GM18868 (cell line): ENCODE measurements at regions not wholly inside any gene's neighbourhood (a gene's known extent, or its start where the extent isn't known, plus 50 kb on each side); places are given as distances from the start of the nearest gene placed in this dataset.

Experiments used
- ATAC-seq: cut with Tn5 transposase; IDR thresholded peaks from one replicate; pipeline ENCODE4 v1.9.1; 2021; ENCODE audit warnings: mild to moderate bottlenecking, moderate library complexity; ENCODE audit not compliant: unreplicated experiment

DNA sequence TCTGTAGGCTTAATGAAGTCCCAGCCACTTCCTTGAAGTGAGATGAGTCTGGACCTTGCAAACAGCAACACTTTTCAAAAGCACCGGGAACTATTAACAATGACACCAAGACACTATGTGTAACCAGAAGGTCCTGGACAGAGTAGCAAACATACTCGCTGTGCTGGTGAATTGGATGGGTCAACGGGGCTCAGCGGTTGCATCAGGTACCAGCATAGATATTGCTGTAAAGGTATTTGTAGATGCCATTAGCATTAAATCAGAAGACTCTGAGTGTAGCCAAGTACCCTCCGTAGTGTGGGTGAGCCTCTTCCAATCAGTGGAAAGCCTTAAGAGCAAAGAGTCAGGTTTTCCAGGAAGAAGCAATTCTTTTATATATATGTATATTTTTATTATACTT is 140.5 kb downstream of the IRX2 start:
- ATAC-seq = no peak

DNA sequence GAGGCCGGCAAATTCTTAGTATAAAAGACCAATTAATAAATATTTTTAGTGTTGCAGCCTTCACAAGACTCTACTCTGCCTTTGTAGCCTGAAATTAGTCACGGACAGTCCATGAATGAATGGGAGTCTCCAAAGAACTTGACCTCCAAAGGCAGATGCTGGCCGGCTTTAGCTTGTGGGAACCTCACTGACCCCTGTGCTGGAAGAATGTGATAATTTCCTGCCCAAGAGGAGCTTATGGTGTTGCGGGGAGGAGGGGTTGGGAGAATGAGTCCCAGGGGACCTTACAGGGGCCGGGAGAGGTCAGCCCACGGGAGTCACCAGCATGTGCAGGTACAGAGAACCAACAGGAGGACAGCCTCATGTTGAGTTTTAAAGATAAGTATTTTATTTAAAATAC is 143.1 kb downstream of the IRX2 start:
- no peak for ATAC-seq

DNA sequence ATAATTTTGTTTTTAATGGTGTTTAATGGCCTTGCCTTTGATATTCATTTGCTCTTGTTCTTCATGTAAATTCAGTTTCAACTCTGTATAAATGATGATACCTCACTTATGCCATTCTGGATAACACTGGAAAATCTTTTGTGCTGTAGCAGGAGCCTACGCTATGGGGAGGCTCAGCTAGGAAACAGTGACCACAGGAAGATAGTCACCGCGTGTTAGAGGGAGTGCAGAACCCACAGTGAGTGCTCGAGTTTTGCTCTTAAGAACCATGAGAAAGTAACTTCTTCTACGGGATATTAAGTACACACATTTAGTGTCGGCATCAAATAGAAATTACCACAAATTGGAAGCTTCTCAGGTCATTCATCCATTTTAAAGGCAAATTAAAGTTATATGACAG is 143.9 kb downstream of the IRX2 start:
- no peak for ATAC-seq

DNA sequence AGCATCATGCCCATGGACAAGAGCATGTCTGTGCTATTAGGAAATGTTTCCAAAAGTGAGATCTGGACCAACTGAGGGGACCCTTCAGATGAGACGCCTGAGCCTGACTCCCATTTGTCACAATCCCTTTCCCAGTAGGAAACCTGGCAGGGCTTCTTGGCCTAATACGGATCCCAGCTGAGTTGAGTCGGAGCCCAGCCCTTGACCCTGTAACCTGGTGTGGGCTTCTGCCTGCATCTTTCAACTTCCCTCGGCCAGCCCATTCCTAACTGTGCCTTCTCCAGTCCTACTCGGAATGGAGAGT is 148.3 kb downstream of the IRX2 start:
- no peak for ATAC-seq

DNA sequence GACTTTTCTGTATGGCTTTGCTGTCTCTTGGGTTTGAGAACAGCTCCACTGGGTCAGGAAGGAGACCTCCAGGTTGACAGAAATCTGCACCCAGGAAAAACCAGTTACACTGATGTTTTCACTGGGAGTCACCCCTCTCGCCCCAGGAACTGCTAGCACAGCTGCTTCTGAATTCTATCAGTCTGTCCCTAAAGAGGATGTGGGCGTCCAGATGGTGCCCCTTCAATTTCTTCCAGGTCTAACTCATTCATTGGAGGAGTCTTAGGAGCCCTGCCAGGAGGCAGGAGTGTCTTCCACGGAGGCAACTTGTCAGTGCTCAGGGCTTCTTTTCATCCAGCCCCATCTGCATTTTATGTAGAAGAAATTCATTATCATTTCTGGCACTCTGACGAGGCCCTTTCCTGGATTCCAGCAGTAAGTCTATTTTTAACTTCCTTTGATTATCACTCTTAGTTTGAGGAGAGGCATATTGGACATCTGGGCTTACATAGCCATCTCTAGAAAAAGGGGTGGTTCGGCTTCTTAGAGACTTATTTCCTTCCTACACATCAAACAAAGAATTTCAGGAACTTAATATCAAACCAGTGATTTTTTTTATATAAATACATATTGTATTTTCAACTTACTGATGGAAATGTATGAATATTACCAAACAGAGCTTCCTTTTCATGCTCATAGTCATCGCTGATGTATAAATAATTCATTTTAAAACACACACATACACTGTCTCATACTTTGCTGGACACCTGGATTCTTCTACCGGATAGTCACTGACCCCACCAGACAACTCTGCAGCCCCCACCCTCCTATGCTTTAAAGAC is 148.8 kb downstream of the IRX2 start:
- ATAC-seq = no peak

DNA sequence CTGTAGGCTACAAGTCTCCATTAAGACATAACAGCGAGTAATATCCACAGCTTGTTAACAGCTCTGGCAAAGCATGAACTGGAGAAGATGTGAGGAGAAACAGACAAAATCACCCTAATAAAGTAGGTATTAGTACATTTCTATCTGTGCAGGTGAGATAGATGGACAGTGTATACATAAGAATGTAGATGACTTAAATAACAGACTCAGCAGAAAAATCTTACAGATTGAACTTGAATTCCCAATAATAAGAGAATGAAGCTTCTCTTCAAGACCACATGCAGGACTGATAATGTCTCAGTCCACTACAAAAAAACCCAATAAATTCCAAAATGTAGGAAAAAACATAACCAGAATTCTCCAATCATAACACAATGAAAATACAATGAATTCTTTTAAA is 153.0 kb downstream of the IRX2 start:
- no peak for ATAC-seq

DNA sequence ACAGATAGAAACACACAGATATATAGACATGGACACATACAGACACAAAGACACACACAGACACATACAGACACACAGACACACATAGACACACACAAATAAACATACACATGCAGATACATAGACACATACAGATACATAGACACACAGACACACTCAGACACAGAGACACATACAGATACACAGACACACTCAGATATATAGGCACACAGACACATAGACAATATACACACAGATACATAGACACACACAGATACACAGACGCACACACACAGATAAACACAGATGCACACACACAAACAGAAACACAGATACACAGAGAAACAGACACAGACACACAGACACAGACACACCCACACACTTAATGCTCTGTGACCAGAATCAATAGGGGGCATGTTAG is 156.8 kb downstream of the IRX2 start:
- ATAC-seq = no peak

DNA sequence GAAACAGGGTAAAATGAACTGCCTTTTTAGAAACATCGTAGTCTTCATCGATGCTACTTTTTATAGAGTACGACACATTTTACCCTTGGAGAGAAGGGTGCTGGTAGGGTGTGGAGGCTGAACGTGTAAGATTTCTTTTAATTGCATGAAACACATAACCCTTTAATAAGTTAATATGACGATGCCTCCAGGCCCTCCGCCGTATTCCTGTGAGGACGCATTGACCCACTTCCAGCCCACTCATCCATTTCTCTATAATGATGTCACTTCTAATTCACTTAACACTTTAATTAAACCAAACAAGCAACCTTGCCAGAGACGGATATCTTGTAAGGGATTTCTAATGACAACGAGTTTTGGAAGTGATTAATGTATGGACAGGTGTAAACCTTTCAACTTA is 158.7 kb downstream of the IRX2 start:
- no peak for ATAC-seq

DNA sequence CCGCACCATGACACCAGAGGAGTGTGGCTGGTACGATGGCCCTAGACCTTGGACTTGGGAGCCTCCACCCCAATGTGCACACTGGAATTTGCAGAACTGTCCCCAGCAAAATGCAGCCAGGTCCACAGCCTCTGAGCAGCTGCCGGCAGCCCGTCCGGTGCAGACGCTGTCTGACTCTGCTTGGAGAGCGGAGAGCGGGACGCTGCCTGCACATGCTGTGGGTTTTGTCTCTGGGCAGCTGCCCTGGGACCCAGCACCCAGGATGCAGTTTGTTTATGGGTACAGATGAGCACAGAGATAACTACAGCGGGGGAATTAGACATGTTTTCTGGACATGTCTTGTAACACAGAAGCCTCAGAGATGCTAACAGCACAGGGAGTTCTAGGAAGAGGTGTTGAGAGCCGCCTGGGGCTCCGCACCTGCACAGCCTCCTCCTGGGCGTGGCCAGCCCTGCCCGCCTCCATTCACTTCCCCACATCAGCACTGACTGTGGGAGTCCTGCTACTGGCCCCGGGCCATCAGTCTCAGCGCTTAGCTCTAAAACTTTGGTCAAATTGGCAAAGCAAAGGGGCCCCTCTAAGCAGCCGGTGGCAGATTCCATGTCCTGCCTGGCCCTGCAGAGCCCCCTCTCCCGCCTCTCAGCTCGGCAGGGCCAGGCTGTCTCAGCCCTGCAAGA is 159.6 kb downstream of the IRX2 start:
- ATAC-seq = no peak

DNA sequence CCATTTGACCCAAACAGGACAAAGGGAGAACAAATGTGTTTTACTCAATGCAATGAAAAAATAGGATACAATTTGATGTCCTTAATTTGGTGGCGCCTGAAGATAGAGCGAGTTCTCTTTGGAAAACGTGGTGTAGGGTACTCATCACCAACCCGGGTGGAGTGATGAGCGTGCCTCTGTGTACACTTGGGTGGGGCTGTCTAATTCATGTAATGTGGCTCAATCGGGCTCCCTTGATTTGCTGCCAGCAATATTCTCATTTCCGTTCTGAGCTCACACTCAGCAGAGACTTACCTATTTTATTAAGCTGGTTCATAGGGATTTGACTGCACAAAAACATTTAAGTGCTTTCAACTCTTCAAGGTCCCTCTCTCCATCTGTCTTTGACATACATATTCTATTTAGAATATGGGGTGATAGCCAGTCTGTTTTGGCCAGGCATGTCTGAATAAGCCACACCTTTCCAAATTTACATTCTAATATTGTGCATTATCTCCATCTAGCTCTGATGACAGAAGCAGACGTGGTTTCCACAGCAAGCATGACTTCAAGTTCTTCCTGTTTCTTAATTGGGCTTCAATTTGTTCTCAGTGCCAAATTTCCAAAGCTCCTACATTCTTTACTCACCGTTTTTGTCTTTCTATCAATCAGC is 162.5 kb downstream of the IRX2 start:
- no peak for ATAC-seq

DNA sequence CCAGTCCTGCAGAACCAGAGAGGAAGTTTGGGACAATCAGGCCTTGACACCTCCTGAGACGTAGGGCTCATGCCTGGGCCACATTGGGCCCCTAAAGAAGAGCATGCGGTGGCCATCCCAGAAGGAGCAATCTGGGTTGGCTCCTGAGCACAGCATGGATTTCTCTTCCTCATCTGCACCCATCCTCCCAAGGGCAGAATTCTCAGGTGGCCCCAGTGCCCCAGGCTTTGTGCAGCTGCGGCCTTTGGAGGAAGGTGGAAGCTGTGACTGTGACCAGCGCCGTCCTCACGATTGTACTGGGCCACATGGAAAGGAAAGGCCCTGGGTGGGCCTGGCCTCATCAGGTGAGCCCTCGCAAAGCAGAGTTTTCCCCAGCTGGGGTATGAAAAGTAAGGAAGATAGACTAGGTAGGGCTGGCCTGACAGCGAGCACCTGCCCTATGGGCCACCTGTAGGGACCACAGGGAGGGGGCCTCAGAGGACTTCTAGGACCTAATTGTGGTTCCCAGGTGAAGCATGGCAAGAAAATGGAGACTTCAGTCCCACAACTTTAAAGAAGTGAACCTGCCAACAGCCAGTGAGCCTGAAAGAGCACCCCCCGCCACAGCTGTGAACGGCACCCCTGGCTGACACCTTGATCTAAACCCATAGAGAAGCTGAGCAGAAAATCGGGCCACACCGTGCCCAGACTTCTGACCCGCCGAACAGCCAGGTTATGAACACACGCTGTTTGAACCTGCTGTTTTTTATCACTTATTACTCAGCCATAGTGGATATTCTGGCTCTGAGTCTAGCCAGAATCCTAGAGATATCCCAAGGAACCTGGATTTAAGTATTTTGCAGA is 164.1 kb downstream of the IRX2 start:
- no peak for ATAC-seq

DNA sequence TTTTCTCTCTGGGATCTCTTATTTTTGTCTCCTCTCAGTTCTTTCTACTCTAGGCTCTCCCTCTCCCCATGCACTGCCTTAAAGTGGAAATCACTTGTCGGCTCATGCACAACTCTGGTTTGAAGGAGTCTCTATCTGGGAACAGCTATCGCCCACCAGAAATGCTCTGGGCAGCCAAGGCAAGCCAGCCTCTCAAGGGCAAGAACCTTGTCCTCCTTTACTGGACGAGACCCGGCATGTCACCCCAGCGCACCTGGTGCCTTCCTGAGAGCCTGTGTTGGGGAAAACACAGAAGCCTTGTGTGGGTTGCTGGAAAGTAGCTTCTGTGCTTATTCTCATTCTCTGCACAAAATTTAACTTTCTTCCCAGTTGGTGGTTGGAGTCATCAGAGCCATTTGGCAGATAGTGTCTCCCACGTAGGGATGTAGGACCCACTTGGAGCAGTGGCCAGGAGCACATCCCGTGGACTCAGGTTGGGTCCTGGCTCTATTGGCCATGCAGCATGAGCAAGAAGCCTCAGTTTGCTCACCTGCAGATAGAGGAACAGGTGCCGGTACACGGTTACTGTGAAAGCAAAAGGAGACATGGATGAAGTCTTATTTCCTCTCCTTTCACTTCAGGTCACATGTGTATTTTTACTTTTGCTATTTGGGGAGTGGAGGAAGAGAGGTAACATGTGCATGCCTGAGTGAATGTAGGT is 165.3 kb downstream of the IRX2 start:
- ATAC-seq = no peak

DNA sequence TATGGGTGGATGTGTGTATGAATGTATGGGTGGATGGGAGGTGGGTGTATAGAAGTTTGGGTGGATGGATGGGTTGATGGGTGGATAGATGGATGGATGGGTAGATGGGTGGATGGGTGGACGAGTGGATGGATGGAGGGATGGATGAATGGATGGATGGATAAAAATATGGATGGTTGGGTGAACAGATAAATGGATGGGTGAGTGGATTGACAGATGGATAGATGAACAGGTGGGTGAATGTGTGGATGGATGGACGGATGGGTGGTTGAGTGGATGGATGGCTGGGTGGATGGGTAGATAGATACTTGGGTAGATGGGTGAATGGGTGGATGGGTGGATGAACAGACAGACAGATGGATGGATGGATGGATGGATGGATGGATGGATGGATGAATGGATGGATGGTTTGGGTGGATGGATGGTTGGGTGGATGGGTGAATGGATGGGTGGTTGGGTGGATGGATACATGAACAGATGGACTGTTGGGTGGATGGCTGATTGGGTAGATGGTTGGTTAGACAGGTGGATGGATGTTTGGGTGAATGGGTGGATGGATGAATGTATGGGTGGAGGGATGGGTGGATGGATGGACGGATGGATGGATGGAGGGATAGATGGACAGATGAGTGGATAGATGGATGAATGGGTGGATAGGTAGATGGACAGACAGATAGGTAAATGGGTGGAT is 166.8 kb downstream of the IRX2 start:
- ATAC-seq = no peak

DNA sequence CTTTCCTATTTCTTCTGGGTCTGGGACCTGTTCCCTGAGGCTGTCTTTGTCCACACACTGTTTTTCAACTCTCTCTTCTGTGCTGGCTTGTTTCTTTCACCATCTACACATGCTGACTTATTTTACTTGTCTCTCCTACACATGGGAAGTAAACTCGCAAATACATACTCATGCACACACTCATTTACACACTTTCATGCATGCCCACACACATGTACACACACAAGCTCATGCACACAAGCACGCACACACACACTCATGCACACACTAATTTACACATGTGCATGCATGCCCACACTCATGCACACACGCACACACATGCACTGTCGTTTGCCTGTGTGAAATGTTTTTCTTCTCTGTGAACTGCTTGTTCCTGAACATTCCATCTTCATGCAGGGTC is 169.0 kb downstream of the IRX2 start:
- ATAC-seq = no peak

DNA sequence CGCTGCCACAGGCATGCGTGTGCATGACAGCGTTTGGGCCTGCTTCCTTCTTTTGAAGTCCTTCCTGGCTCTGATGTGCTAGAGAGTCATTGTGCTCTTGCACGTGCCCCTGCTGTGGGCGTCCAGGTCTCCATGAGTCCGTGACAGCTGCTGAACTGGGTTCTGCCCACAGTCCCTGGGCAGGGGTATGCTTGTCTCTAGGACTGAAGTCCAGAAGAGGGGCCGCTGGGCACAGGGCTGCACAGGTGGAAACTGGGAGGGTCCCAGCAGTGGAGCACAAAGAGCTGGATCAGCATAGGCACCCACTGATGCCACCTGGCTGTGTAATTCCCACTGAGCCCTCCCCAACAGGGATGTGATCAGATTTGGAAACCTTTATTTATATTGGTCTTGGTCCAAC is 169.4 kb downstream of the IRX2 start:
- ATAC-seq = no peak

DNA sequence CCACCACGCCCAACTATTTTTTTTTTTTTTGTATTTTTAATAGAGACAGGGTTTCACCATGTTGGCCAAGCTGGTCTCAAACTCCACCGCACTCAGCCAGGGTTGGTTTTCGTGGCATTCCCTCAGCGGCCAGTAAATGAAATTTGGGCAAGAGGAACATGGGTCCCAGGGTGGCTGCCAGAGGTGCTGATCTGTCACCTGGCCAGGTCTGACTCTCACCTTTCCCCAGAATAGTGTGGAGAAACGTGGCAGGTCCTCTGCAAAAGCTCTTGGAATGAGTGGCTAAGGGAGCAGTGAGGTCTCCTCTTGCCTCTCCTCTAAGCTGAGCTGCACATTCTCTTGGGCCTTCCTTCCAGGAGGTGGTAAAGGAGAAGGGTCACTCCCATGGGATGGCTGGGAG is 170.1 kb downstream of the IRX2 start:
- no peak for ATAC-seq

DNA sequence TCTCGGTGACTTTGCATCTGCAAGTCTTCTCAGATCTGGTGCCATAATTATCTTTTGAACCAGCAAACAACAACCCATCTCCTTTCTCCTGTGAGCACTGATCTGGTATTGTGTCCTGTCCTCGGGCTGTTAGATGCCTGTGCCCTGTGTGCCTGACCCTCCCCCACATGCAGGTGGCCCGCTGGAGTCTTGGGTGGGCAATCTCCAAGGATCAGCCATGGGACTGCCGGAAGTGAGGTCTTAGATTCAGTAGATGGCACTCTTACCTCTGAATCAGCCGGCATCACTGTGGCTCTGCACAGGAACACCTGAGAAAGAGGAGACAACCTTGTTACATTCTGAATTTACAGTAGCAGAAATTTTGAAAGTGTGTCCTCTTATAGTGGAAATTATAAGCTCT is 172.4 kb downstream of the IRX2 start:
- no peak for ATAC-seq

DNA sequence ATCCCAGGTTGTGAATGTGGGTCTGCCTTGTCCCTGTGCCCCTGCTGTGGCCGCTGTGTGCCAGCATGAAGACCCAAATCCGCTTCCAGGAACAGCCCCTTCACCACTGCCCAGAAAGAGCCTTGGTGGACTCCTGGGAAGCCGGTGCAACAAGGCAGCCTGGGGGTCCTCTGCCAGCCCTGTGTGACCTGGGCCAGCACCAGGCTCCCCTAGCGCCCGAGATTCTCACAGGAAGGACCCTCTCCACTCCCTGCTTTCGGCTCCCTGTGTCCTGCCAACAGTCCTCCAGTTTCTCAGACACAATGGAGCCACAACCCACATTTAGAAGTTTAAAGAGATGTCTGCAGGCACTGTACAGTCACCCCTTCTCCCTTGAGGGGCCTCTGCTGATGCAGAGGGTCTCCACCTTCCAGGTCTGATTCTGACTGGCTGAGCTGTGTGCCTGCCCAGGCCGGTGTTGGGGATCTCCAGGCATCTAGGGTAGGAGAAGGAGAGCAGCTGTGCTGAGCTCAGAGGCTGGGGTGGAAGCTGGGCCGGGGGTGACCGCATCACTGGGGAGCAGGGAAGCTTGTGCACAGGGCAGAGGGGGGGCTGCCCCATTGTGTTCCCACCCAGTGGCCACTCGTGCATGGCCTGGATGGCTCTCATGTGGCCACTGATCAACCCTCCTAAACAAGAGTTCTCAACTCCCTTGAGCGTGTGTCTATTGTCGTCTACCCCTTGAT is 174.0 kb downstream of the IRX2 start:
- ATAC-seq = no peak

DNA sequence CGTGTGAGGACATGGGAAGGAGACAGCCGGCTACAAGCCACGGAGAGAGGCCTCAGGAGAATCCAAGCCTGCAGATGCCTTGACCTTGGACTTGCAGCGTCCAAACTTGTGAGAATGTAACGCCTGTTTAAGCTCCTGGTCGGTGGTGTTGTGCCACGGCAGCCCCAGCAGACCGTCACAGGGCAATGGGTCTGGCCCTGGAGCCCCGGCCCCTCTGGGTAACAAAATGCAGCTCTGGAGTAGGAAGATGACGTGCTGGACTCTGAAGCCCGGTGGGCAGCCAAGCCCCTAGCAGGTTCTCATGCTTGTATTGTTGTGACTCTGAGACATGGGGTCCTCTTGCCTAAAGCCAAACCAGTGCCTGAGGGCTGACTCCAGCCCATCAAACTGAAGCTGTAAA is 174.7 kb downstream of the IRX2 start:
- no peak for ATAC-seq

DNA sequence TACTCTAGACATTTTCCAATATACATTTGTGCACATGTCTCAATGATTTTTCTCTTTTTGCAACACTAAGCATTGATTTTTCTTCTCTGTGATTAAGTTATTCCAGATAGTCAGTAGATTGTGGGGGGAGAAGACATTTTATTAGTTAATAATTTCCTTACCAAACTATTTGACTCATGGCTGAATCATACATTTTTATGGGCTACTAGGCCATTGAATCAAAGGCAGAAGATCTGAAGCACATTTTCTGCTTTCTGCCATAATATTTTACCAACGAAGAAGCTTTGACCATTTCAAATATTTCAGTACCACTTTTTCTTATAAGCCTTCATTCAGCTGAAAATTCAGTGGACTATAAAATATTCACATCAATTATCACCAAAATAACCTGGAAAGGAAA is 175.6 kb downstream of the IRX2 start:
- no peak for ATAC-seq
